ENCODE measurements at regions not wholly inside any gene's neighbourhood (a gene's known extent, or its start where the extent isn't known, plus 50 kb on each side); places are given as distances from the start of the nearest gene placed in this dataset.

DNA sequence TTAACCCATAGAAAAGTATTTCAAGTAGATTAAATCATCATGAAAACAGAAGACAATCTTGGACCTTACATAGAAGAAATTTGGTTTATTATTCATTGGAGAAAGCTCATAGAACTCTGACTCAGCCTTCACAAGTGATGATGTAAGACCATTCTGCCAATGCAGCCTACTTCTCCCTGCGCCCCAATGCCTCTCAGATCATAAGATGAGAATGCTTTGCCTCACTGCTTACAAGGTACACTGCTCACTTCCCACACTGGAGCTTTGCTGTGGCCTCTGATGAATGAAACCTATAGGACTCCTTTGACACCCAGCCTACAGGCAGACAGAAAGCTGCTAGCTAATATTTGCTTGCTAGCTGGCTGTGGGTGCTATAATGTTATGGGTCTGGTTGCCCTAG lies 569.4 kb upstream of the STEAP1 start:
- WGBS, 4 donors: 40 to 65% (median 59%) methylated on average over 1 of the region's 1 CpG
- no peak for TF ChIP-seq POLR2A (IDR thresholded peaks at IDR 0.05)
- TF ChIP-seq, protein P1, sequence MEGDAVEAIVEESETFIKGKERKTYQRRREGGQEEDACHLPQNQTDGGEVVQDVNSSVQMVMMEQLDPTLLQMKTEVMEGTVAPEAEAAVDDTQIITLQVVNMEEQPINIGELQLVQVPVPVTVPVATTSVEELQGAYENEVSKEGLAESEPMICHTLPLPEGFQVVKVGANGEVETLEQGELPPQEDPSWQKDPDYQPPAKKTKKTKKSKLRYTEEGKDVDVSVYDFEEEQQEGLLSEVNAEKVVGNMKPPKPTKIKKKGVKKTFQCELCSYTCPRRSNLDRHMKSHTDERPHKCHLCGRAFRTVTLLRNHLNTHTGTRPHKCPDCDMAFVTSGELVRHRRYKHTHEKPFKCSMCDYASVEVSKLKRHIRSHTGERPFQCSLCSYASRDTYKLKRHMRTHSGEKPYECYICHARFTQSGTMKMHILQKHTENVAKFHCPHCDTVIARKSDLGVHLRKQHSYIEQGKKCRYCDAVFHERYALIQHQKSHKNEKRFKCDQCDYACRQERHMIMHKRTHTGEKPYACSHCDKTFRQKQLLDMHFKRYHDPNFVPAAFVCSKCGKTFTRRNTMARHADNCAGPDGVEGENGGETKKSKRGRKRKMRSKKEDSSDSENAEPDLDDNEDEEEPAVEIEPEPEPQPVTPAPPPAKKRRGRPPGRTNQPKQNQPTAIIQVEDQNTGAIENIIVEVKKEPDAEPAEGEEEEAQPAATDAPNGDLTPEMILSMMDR (IDR thresholded peaks at IDR 0.05): no peak

DNA sequence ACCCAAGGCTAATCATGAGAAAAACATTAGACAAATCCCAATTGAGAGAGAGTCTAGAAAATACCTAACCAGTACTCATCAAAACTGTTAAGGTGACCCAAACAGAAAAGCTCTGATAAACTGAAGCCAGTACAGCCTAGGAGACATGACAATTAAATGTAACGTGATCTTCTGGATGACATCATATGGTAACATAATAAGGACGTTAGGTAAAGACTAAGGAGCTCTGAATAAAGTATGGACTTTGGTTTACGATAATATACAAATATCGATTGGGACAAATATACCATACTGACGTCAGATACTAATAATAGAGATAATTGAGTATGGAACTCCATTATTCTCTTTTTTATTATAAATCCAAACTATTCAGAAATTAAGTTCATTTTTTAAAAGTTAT lies 561.1 kb upstream of the STEAP1 start:
- no peak for DNase-seq
- no peak for ATAC-seq
- Histone ChIP-seq H3K36me3 (no peaks in the 10 kb centered on the region), H3K9me3 (peaks cover 0 to 11% (median 0%) of the 10 kb centered on the region in 12 donors), H3K27me3 (no peaks in the 10 kb centered on the region), H3K4me1 (no peaks in the 10 kb centered on the region), H3K27ac (no peak overlapping the region), H3K4me3 (no peak overlapping the region)
- WGBS, 4 donors: 70 to 84% (median 83%) methylated on average over 5 of the region's 5 CpGs
- intact Hi-C loops (cut with DNase I): no loop called here
- TF ChIP-seq, protein P1 (IDR thresholded peaks at IDR 0.05): no peak
- TF ChIP-seq POLR2A (IDR thresholded peaks at IDR 0.05): no peak

More for the DNA sequence above, 569.4 kb upstream of the STEAP1 start:
- Histone ChIP-seq H3K27ac (no peak overlapping the region), H3K27me3 (no peaks in the 10 kb centered on the region), H3K36me3 (no peaks in the 10 kb centered on the region), H3K9me3 (peaks cover 0 to 22% (median 3%) of the 10 kb centered on the region in 12 donors), H3K4me3 (no peak overlapping the region), H3K4me1 (no peaks in the 10 kb centered on the region)
- DNase-seq (no peak), ATAC-seq (no peak)
- intact Hi-C loops (cut with DNase I): no loop called here

DNA sequence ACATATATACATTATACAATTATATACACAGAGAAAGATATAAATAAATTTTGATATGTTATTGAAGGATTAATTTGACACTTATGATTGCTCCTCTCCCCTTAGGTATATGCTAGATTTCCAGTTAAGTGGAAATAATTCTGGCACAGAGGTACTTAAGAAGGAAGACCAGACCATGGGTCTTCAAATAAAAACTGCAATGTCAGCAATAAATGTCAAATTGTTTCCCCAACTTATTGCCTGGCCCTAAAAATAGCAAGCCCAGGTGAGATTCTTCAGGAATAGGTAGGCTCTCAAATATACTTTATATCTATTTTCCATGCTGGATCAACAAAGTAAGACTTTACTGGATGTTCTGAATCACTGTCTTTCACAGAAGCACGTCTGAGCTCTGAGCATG lies 551.3 kb upstream of the STEAP1 start:
- no peak for ATAC-seq
- Histone ChIP-seq H3K27me3 (no peaks in the 10 kb centered on the region), H3K27ac (no peak overlapping the region), H3K36me3 (no peaks in the 10 kb centered on the region), H3K4me1 (no peaks in the 10 kb centered on the region), H3K9me3 (peaks cover 0 to 26% (median 6%) of the 10 kb centered on the region in 12 donors), H3K4me3 (no peak overlapping the region)
- DNase-seq: no peak
- intact Hi-C loops (cut with DNase I): no loop called here
- TF ChIP-seq POLR2A (IDR thresholded peaks at IDR 0.05): no peak
- TF ChIP-seq, protein P1 (IDR thresholded peaks at IDR 0.05): no peak
- WGBS, 4 donors: 48 to 56% (median 49%) methylated on average over 1 of the region's 1 CpG

DNA sequence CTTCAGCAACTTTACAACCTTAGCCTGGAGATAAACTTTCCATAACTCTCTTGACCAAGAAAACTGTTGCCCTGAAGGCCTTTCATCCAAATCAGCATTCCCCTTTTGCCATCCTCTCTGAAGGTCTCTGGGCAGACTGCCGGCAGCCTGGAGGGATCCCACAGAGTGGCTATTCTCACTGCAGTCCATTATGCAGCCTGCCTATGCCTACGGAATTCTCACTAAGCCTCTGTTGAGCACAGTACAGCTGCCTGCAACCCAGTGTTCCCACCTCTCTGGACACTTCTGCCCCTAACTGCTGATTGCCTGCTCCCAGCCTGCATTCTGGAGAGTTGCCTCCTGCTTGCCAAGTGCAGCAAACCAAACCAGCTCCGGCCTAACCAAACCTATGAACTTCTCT lies 548.9 kb upstream of the STEAP1 start:
- WGBS, 4 donors: 39 to 55% (median 46%) methylated on average over 3 of the region's 3 CpGs
- Histone ChIP-seq H3K27me3 (no peaks in the 10 kb centered on the region), H3K4me1 (no peaks in the 10 kb centered on the region), H3K4me3 (no peak overlapping the region), H3K27ac (no peak overlapping the region), H3K9me3 (peaks cover 0 to 21% (median 6%) of the 10 kb centered on the region in 12 donors), H3K36me3 (no peaks in the 10 kb centered on the region)
- ATAC-seq: no peak
- TF ChIP-seq, protein P1 (IDR thresholded peaks at IDR 0.05): no peak
- TF ChIP-seq POLR2A (IDR thresholded peaks at IDR 0.05): no peak
- intact Hi-C loops (cut with DNase I): no loop called here
- no peak for DNase-seq

Data from heart left ventricle (tissue), 16 donors.